MG63 (cell line): ENCODE measurements at regions not wholly inside any gene's neighbourhood (a gene's known extent, or its start where the extent isn't known, plus 50 kb on each side); places are given as distances from the start of the nearest gene placed in this dataset.

ENCODE experiments used
- DNase-seq: peaks from one replicate; pipeline ENCODE4 v3.0.0-alpha.2; 2020
- H3K27me3 ChIP-seq: fragments of 250-450 bp; sonication (Bioruptor Pico); 2 replicates; pipeline ENCODE4 v1.5.1; 2020; ENCODE audit warnings: mild to moderate bottlenecking, moderate library complexity
- H3K36me3 ChIP-seq: fragments of 250-450 bp; sonication (Bioruptor Pico); 2 replicates; pipeline ENCODE4 v1.5.1; 2020; ENCODE audit warnings: mild to moderate bottlenecking, moderate library complexity
- H3K4me3 ChIP-seq: fragments of 250-450 bp; sonication (Bioruptor Pico); 2 replicates; pipeline ENCODE4 v1.5.1; 2020; ENCODE audit warnings: mild to moderate bottlenecking, moderate library complexity
- H3K9me3 ChIP-seq: fragments of 250-450 bp; sonication (Bioruptor Pico); 2 replicates; pipeline ENCODE4 v1.5.1; 2020; ENCODE audit warnings: mild to moderate bottlenecking, moderate library complexity

- Histone ChIP-seq H3K9me3 (no peaks in the 10 kb centered on the region), H3K36me3 (no peaks in the 10 kb centered on the region), H3K4me3 (no peak overlapping the region), H3K27me3 (no peaks in the 10 kb centered on the region)
- DNase-seq, result no peak
Measured at GRCh38 chr12:106004289-106004688, 134.5 kb downstream of the NUAK1 start.

- DNase-seq, result no peak
- Histone ChIP-seq H3K27me3 (no peaks in the 10 kb centered on the region), H3K36me3 (no peaks in the 10 kb centered on the region), H3K9me3 (0 out of 2 replicates have a peak, but pooled peaks cover 2% of the 10 kb centered on the region), H3K4me3 (no peak overlapping the region)
Measured at GRCh38 chr12:106006382-106006781, 132.4 kb downstream of the NUAK1 start.

- 0 out of 2 replicates have a peak, but pooled peaks cover 2% of the 10 kb centered on the region for H3K9me3 ChIP-seq
Measured at GRCh38 chr12:106006940-106007339, 131.8 kb downstream of the NUAK1 start.

GRCh38 chr12:106010741-106011140 lies 128.0 kb downstream of the NUAK1 start:
- Histone ChIP-seq H3K36me3 (no peaks in the 10 kb centered on the region), H3K9me3 (0 out of 2 replicates have a peak, but pooled peaks cover 2% of the 10 kb centered on the region), H3K27me3 (no peaks in the 10 kb centered on the region), H3K4me3 (no peak overlapping the region)
- no peak for DNase-seq

More at GRCh38 chr12:106006940-106007339, 131.8 kb downstream of the NUAK1 start:
- no peak overlapping the region for H3K4me3 ChIP-seq
- no peaks in the 10 kb centered on the region for H3K36me3 ChIP-seq
- no peaks in the 10 kb centered on the region for H3K27me3 ChIP-seq
- no peak for DNase-seq
